T follicular helper cell (primary cell): ENCODE measurements at regions not wholly inside any gene's neighbourhood (a gene's known extent, or its start where the extent isn't known, plus 50 kb on each side); places are given as distances from the start of the nearest gene placed in this dataset.

Source experiments
- DNase-seq: peaks from one replicate; pipeline ENCODE4 v3.0.0-alpha.2; 2020; ENCODE audit warnings: low read depth

DNA sequence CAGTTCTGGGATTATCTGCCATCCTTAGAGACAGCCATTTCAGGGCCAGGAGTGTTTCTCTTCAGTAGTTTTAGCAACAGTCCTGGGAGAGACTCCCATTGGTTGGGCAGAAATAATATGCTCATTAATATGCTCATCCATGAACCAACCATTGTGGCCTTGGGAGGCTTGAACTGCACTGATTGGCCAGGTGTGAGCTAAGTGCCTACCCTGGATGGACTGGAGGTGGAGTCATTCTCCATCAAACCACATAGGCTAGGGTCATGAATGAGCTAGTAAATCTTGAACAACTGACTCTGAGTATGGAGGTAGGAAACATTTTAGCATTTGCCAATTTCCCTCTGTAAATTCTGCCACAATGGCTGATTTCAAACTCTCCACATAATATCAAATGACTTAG is 70.2 kb upstream of the ZFP64 start:
- no peak for DNase-seq

DNA sequence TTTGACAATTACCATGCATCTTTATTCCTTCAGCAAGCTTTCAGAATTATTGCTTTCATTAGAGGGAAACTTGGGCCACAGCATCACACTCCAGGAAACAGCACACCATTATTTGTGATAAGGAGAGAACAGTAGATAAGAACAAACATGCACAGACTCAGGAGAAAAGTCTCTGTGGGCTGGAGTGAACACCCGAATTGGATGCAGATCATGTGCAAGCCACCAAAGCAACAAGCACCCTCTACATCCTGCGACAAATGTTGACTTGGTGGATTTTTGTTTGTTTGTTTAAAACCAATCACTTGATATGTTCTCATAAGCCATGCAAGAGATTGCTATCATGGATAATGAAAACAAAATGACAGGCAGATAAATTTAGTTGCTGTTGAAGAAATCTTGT is 67.7 kb upstream of the ZFP64 start:
- DNase-seq = no peak

DNA sequence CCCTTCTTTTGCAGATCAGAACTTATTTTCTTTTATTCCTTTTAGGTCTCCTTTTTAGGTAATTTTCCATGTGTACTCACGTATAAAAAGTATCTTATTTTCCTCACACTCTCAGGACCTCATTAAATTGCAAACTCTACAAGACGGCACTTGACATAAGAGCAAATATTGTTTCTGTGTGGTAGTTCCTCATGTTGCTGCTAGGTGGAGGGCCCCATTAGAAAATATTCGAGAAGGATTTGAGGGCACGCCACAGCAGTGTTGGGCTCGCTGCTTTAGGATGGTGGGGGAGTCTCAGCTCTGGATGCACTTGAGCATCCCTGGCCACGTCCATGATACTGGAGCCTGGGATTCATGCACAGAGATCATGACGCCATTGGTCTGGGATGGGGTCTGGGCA is 64.9 kb upstream of the ZFP64 start:
- no peak for DNase-seq

DNA sequence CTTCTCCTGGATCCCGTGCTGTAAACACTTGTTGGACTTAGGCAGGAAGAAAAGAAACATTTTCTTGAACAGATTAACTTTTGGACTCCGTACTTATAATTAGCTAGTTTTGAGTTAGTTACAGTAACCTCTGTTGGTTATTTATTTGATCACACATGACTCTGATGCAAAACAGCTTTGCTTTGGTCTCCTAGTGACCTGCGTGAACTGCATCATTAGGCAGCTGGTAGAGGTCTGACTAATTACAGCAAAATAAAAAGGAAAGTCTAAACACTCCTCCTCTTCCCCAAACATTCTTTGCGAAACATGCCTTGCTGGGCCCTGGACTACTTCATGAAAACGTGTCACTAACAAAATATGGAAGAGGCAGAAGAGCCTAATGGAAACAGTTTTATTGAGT is 61.1 kb upstream of the ZFP64 start:
- DNase-seq = no peak

DNA sequence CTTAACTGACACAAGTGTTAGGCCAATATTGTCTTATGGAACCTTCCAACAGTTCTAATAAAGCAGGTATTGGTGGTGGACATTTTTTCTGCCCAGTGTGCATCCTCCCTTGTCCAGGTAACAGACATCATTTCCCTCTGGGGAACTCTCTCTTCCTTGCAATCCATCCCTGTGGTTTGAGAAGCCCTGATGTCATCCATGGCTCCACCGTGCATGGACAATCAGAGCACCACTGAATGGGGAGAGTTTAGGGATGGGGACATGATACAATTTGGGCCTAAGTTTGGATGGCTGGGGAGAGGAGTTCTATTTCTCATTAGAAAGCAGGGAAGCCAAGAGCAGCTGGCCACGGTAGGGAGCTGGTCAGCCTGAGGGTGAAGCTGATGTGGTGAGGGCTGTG is 60.2 kb upstream of the ZFP64 start:
- no peak for DNase-seq

DNA sequence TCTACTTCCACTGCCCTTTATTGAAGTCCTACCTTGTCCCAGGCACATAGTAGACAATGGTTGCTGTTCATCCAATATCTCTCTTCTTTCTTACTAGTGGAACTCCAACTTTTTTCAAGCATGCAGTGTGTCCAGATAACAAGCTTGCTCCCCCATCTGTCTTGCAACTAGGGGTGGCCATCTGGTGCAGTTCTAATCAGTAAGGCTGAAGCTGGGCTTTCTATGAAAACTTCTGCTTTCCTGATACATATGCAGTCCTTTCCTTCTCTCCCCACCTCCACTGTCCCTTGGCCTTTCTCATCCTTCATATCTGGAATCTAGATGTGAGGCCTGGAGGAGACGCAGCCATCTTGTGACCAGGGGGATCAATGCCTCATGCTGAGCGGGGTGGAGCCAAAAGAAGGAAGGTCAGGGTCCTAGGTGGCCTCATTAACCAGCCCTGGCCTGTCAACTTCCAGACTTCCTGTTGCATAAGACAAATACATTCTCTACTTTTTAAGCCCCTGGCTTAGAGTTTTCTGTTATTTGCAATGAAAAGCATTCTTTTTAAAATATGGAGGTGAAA is 59.6 kb upstream of the ZFP64 start:
- no peak for DNase-seq

DNA sequence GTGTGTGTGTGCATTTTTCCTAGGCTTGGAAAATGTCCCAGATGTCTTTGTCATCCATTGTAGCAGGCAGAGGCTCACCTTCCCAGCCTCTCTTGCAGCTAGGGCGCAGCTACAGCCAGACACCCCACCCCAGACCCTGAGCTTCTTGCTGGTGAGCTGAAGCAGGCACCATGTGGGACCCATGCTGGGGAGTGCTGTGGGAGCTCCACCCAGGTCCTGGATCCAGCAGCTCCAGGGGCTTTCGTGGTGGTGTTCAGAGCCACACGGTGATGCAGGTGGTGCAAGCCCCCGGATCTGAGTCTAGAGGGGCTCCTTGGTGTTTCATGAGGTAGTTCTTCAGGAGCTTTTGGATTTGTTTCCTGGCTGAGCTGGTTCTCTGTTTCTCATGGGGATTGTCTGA is 56.0 kb upstream of the ZFP64 start:
- DNase-seq = no peak

DNA sequence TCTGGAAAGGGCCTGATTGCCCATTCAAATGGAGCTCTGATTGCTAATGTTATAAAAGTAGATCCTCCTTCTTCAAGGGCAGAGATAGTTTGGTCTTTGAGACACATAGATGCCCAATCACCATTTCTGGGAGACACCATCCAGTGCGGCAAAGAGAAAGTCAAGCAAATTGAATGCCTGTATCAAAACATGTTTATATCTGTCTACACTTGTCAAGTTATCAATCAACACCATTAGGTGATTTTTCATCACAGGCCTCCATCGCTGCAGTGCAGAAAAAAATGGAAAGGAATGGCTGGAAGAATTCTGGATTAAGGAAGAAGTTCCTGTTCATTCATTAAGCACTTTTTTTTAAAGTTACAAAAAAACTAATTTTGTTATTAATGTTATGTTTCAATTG is 54.8 kb upstream of the ZFP64 start:
- no peak for DNase-seq

DNA sequence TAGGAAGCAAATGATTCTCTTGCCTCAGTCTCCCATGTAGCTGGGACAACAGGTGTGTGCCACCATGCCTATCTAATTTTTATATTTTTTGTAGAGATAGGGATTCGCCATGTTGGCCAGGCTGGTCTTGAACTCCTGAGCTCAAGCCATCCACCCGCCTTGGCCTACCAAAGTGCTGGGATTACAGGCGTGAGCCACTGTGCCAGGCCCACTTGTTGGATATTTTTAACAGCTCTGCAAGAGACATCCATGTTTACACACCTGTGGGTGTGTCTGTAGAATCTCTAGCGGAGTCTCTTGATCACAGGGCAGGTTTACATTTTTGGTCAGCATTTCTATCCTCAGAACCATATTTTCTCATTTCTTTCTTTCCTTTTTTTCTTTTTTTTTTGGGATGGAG is 53.1 kb upstream of the ZFP64 start:
- no peak for DNase-seq

DNA sequence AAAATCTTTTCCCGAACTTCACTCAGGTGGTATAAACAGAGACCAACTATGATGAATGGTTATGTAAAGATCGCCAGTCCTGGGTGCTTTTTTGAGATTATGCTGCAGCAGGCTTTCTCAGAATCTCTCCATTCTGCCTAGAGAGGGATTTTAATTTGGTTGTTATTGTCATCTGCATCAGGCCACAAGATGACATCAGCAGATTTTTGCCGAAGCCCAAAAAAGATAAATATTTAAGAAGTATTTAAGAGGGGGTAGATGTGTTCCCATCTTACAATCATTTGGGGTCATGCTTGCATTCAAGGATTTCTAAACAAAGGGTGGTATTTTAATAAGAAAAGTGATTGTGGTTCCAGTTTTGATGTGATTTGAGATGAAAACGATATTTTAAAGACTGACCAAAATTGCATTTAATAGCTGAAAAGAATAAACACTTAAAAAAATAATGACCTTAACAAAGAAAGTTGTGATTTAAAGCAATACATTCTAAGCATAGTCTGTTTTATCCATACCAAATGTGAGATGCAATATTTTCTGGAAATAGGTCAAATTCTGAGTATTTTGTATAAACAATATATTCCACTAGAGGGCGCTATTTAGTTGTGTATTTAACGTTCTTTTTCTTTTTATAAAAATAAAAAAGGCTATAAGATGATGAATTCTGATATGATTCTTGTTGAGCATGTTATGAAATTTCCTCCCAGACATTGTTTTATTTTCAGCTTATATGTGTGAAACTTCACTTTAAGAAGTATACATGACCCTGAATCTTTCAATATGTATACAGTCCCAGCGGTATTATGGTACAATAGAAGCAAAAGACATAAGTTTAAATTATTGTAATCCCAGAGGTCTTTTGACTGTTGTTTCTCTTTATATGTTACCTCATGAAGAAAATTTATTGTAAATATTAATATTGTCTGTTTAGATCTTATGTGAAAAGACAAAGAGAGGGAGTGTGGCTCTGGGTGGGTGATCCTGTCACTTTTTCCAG is 51.0 kb upstream of the ZFP64 start:
- no peak for DNase-seq
